ENCODE measurements at regions not wholly inside any gene's neighbourhood (a gene's known extent, or its start where the extent isn't known, plus 50 kb on each side); places are given as distances from the start of the nearest gene placed in this dataset.

DNA sequence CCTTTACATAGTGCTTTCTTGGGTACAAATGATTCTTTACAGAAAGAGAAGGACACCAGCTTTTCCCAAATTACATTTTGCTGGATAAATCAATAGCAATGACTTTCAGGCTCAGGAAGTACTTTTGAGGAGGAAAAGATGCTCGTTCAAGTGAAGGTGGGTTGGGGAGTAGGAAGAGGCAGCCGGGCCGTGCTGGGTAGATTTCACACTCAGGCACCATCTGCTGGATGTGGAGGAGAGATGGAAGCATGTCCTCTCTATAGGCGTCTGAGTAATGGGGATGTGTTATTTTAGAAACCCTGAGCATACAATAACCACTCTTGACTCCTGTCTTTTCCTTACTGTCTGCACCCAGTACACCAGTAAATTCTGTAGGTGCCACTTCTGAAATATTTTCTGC lies 152.3 kb upstream of the LARGE1 start:
- no peak overlapping the region for H3K27ac ChIP-seq
- WGBS, 5 donors: 52 to 69% (median 57%) methylated on average over 4 of the region's 4 CpGs
- no peak for DNase-seq
- peaks cover 0 to 14% (median 0%) of the 10 kb centered on the region in 8 donors for H3K9me3 ChIP-seq
- no peaks in the 10 kb centered on the region for H3K36me3 ChIP-seq
- no peak for TF ChIP-seq POLR2AphosphoS5 (IDR thresholded peaks at IDR 0.05)
- peaks cover 0 to 4% (median 0%) of the 10 kb centered on the region in 7 donors for H3K27me3 ChIP-seq (replicated peaks in 1 of 7)
- H3K4me1 ChIP-seq: no peaks in the 10 kb centered on the region
- intact Hi-C loops (cut with DNase I; ENCODE audit: low total_unique reads): no loop called here
- no peak overlapping the region for H3K4me3 ChIP-seq

DNA sequence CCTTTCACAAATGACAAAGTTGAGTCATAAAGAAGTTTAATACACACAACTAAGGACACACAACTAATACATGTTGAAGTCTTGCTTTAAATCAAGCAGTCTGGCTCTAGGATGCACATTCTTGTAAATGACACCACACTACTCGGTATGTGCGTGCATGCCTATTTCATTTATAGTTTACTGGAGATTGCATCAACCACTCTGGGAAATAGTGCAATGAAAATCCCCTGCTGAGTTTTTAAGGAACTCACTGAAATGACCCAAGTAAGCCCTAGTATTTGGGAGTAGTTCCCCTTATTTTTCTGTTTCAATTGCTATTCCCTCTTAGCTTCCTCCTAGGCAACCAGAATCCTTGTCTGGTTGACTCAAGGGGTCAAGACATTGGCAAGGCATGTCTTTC lies 160.2 kb upstream of the LARGE1 start:
- intact Hi-C loops (cut with DNase I; ENCODE audit: low total_unique reads): no loop called here
- Histone ChIP-seq H3K36me3 (no peaks in the 10 kb centered on the region), H3K27ac (no peak overlapping the region), H3K4me1 (no peaks in the 10 kb centered on the region), H3K4me3 (no peak overlapping the region), H3K9me3 (peaks cover 0 to 12% (median 0%) of the 10 kb centered on the region in 8 donors), H3K27me3 (replicated peaks in 1 of 7) (no peaks in the 10 kb centered on the region)
- no peak for DNase-seq
- TF ChIP-seq POLR2A (IDR thresholded peaks at IDR 0.05) (no peak), POLR2AphosphoS5 (IDR thresholded peaks at IDR 0.05) (no peak)
- TF ChIP-seq, protein P1, sequence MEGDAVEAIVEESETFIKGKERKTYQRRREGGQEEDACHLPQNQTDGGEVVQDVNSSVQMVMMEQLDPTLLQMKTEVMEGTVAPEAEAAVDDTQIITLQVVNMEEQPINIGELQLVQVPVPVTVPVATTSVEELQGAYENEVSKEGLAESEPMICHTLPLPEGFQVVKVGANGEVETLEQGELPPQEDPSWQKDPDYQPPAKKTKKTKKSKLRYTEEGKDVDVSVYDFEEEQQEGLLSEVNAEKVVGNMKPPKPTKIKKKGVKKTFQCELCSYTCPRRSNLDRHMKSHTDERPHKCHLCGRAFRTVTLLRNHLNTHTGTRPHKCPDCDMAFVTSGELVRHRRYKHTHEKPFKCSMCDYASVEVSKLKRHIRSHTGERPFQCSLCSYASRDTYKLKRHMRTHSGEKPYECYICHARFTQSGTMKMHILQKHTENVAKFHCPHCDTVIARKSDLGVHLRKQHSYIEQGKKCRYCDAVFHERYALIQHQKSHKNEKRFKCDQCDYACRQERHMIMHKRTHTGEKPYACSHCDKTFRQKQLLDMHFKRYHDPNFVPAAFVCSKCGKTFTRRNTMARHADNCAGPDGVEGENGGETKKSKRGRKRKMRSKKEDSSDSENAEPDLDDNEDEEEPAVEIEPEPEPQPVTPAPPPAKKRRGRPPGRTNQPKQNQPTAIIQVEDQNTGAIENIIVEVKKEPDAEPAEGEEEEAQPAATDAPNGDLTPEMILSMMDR (IDR thresholded peaks at IDR 0.05 in 8 of 11, conservative IDR thresholded peaks at IDR 0.05 in 3 of 11): no peak
- WGBS, 5 donors: 84 to 91% (median 86%) methylated on average over 2 of the region's 2 CpGs

DNA sequence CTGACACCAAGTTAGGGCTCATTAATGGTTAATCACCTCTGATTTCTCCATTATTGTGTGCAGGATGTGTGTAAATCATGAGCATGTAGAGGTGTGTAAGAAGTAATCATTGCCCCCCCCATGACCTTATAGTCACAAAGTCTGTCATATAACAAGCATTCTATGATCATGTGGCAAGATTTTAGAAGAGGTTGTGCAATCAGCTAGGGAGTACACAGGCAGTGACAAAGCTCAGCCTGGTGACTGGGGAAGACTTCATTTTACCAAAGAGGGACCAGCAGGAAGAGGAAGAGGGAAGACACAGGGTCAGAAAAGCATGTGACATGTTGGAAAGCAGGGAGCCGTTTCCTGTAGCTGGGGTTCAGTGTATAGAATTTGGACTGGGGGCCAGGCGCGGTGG lies 176.5 kb upstream of the LARGE1 start:
- no peak for DNase-seq
- H3K27ac ChIP-seq: no peak overlapping the region
- intact Hi-C loops (cut with DNase I; ENCODE audit: low total_unique reads): no loop called here
- no peaks in the 10 kb centered on the region for H3K4me1 ChIP-seq
- WGBS, 5 donors: 79 to 92% (median 85%) methylated on average over 3 of the region's 3 CpGs
- H3K27me3 ChIP-seq (replicated peaks in 1 of 7): peaks cover 0 to 5% (median 0%) of the 10 kb centered on the region in 7 donors
- H3K9me3 ChIP-seq: peaks cover 0 to 20% (median 7%) of the 10 kb centered on the region in 8 donors
- TF ChIP-seq POLR2AphosphoS5 (IDR thresholded peaks at IDR 0.05) (no peak), POLR2A (IDR thresholded peaks at IDR 0.05) (no peak)
- no peaks in the 10 kb centered on the region for H3K36me3 ChIP-seq
- no peak overlapping the region for H3K4me3 ChIP-seq

DNA sequence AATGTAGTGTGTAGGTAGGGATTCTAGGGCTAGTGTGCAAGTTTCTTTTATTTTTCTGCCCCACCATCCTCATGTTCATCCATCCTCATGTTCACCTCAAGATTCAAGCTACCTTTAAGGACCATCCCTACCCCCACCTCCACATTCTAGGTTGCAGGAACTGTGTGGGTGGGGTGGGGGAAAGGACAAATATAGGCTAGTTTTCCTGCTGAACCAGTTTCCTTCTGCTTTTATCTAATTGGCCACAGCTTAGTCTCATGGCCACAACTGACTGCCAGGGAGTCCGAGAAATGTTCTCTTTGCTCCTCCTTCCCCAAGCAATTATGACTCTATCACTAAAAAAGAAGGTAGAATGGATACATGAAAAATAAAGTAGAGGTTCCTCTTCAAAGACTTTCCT lies 179.0 kb upstream of the LARGE1 start:
- intact Hi-C loops (cut with DNase I; ENCODE audit: low total_unique reads): no loop called here
- H3K4me3 ChIP-seq: no peak overlapping the region
- no peaks in the 10 kb centered on the region for H3K36me3 ChIP-seq
- peaks cover 0 to 5% (median 0%) of the 10 kb centered on the region in 7 donors for H3K27me3 ChIP-seq (replicated peaks in 1 of 7)
- TF ChIP-seq, protein P1 (IDR thresholded peaks at IDR 0.05 in 8 of 11, conservative IDR thresholded peaks at IDR 0.05 in 3 of 11): no peak
- TF ChIP-seq POLR2AphosphoS5 (IDR thresholded peaks at IDR 0.05): no peak
- no peak for TF ChIP-seq POLR2A (IDR thresholded peaks at IDR 0.05)
- H3K9me3 ChIP-seq: peaks cover 0 to 20% (median 7%) of the 10 kb centered on the region in 8 donors
- DNase-seq: no peak
- no peak overlapping the region for H3K27ac ChIP-seq
- WGBS, 5 donors: 7 to 23% (median 11%) methylated on average over 1 of the region's 1 CpG
- H3K4me1 ChIP-seq: no peaks in the 10 kb centered on the region

DNA sequence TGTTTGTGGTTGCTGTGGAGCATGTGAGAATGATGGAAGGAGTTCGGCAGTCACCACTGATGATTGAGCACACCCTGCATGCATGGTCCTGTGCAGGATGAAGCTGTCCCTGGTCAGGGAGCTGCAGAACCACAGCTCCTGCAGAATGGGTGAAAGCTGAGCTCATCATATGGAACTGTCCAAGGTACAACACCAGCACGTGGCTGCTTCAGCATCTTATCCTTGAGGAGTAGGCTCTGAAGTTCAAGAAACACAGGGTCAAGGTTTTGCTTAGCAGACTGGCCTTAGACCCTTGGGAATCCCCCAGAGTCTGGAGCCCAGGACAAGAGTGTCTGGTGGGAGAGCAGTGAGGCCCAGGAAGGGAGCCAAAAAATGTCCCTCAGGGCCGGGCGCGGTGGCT lies 182.4 kb upstream of the LARGE1 start:
- Histone ChIP-seq H3K27ac (no peak overlapping the region), H3K27me3 (replicated peaks in 1 of 7) (peaks cover 0 to 23% (median 0%) of the 10 kb centered on the region in 7 donors), H3K4me3 (no peak overlapping the region), H3K36me3 (no peaks in the 10 kb centered on the region), H3K9me3 (peaks cover 0 to 10% (median 0%) of the 10 kb centered on the region in 8 donors), H3K4me1 (no peaks in the 10 kb centered on the region)
- WGBS, 5 donors: 70 to 94% (median 77%) methylated on average over 4 to 5 of the region's 5 CpGs
- intact Hi-C loops (cut with DNase I; ENCODE audit: low total_unique reads): loop anchor here (10.0 kb wide), 2 partner anchors 178 to 578 kb away; partner anchors contain the start of gene LARGE1
- DNase-seq: no peak
- TF ChIP-seq POLR2A (IDR thresholded peaks at IDR 0.05) (no peak), POLR2AphosphoS5 (IDR thresholded peaks at IDR 0.05) (no peak)
- TF ChIP-seq, protein P1 (IDR thresholded peaks at IDR 0.05 in 8 of 11, conservative IDR thresholded peaks at IDR 0.05 in 3 of 11): no peak

Measured in spleen (tissue), 11 donors.